ENCODE measurements at regions not wholly inside any gene's neighbourhood (a gene's known extent, or its start where the extent isn't known, plus 50 kb on each side); places are given as distances from the start of the nearest gene placed in this dataset.

DNA sequence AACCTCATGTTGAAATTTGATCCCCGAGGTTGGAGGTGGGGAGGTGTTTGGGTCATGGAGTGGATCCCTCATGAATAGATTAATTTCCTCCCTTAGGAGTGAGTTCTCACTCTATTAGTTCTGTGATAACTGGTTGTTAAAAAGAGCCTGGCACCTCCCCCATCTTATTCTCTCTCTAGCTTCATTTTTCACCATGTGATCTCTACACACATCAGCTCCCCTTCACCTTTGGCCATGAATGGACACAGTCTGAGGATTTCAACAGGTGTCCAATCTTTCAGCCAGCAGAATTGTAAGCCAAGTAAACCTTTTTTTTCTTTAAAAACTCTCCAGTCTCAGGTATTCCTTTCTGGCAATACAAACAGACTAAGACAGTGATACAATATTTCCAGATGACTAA lies 602.0 kb upstream of the FAM98A start:
- Histone ChIP-seq H3K9me2 (replicated peaks; ENCODE audit: low read length) (no peaks in the 10 kb centered on the region), H3K9ac (ENCODE audit: low read length) (no peak overlapping the region), H3K79me2 (ENCODE audit: low read length) (no peaks in the 10 kb centered on the region), H3K4me3 (ENCODE audit: low read length) (no peak overlapping the region), H3K27ac (ENCODE audit: low read length) (no peak overlapping the region), H4K20me1 (ENCODE audit: low read length) (no peaks in the 10 kb centered on the region), H2AFZ (ENCODE audit: low read length) (no peak overlapping the region), H3K4me1 (ENCODE audit: insufficient read depth, low read length) (no peaks in the 10 kb centered on the region), H3F3A (ENCODE audit: low read length, unreplicated experiment) (no peaks in the 10 kb centered on the region), H3K9me3 (ENCODE audit: low read length) (no peaks in the 10 kb centered on the region), H3K27me3 (ENCODE audit: low read length) (no peaks in the 10 kb centered on the region), H3K4me2 (ENCODE audit: low read length) (no peak overlapping the region), H3K36me3 (ENCODE audit: low read depth, low read length) (no peaks in the 10 kb centered on the region)
- ATAC-seq (no peak), DNase-seq (no peak)
- ChIA-PET CTCF (no interaction called here), POLR2A (ENCODE audit: unreplicated experiment) (no interaction called here)
- intact Hi-C loops (cut with micrococcal nuclease) = no loop called here
- TF ChIP-seq, protein P1, sequence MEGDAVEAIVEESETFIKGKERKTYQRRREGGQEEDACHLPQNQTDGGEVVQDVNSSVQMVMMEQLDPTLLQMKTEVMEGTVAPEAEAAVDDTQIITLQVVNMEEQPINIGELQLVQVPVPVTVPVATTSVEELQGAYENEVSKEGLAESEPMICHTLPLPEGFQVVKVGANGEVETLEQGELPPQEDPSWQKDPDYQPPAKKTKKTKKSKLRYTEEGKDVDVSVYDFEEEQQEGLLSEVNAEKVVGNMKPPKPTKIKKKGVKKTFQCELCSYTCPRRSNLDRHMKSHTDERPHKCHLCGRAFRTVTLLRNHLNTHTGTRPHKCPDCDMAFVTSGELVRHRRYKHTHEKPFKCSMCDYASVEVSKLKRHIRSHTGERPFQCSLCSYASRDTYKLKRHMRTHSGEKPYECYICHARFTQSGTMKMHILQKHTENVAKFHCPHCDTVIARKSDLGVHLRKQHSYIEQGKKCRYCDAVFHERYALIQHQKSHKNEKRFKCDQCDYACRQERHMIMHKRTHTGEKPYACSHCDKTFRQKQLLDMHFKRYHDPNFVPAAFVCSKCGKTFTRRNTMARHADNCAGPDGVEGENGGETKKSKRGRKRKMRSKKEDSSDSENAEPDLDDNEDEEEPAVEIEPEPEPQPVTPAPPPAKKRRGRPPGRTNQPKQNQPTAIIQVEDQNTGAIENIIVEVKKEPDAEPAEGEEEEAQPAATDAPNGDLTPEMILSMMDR (conservative IDR thresholded peaks at IDR 0.05; ENCODE audit: low read depth, low read length) = no peak
- TF ChIP-seq EZH2 (IDR thresholded peaks at IDR 0.05; ENCODE audit: low read length, unreplicated experiment) = no peak
- no TSS peak for BruUV-seq (replicated peaks)

DNA sequence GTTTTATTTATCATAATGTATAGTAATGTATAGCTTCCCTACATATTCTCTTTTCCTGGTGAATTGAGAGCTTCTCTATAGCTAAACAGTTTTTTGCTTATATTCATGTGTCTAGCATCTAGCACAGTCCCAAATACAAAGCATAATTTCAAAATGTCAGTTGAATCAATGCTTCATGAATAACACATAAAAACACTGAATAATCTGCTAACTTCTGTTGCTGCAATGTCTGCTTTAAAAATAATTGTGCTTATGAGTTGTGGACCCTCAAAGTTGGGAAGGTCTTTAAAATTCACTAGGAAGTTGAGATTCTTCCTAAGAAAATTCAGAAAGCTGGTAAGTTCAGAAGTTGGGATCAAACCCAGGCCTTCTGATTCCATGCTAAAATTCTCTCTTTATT lies 600.9 kb upstream of the FAM98A start:
- Histone ChIP-seq H3K4me2 (ENCODE audit: low read length) (no peak overlapping the region), H4K20me1 (ENCODE audit: low read length) (no peaks in the 10 kb centered on the region), H3K9me2 (replicated peaks; ENCODE audit: low read length) (no peaks in the 10 kb centered on the region), H3K9me3 (ENCODE audit: low read length) (no peaks in the 10 kb centered on the region), H3K9ac (ENCODE audit: low read length) (no peak overlapping the region), H3K4me3 (ENCODE audit: low read length) (no peak overlapping the region), H2AFZ (ENCODE audit: low read length) (no peak overlapping the region), H3K27ac (ENCODE audit: low read length) (no peak overlapping the region), H3F3A (ENCODE audit: low read length, unreplicated experiment) (no peaks in the 10 kb centered on the region), H3K79me2 (ENCODE audit: low read length) (no peaks in the 10 kb centered on the region), H3K36me3 (ENCODE audit: low read depth, low read length) (no peaks in the 10 kb centered on the region), H3K27me3 (ENCODE audit: low read length) (no peaks in the 10 kb centered on the region), H3K4me1 (ENCODE audit: insufficient read depth, low read length) (no peaks in the 10 kb centered on the region)
- ATAC-seq (no peak), DNase-seq (no peak)
- POLR2A ChIA-PET (ENCODE audit: unreplicated experiment) = no interaction called here
- no TSS peak for BruUV-seq (replicated peaks)
- CTCF ChIA-PET = no interaction called here
- TF ChIP-seq EZH2phosphoT487 (IDR thresholded peaks at IDR 0.05; ENCODE audit: borderline replicate concordance, low read length) (no peak), EZH2 (IDR thresholded peaks at IDR 0.05; ENCODE audit: low read length, unreplicated experiment) (no peak)
- TF ChIP-seq, protein P1 (conservative IDR thresholded peaks at IDR 0.05; ENCODE audit: low read depth, low read length) = no peak
- intact Hi-C loops (cut with micrococcal nuclease) = no loop called here

DNA sequence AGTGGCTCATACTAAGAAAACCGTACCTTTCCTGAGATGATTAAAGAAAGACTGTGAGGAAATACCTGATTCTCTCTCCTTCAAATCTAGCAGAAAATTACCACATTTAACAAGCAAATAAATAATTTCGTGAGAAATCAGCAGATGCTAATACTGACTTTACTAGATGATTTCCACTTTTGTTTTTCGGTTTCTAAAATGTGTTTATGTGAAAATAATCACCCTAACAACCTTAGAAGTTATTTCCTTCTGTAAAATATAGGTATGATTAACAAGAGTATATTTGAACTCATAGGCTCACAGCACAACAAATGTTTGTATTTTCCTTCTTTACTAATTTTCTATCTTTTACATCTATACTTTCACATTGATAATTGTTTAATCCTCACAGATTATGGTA lies 594.1 kb upstream of the FAM98A start:
- BruUV-seq (replicated peaks) = no TSS peak
- DNase-seq (no peak), ATAC-seq (no peak)
- intact Hi-C loops (cut with micrococcal nuclease) = no loop called here
- no peaks in the 10 kb centered on the region for H4K20me1 ChIP-seq (ENCODE audit: low read length)
- no peaks in the 10 kb centered on the region for H3K4me1 ChIP-seq (ENCODE audit: insufficient read depth, low read length)
- H3K36me3 ChIP-seq (ENCODE audit: low read depth, low read length) = no peaks in the 10 kb centered on the region
- H3K4me2 ChIP-seq (ENCODE audit: low read length) = no peak overlapping the region
- 0 out of 2 replicates have a peak, but pooled peaks cover 4% of the 10 kb centered on the region for H3K27me3 ChIP-seq (ENCODE audit: low read length)
- H3K27ac ChIP-seq (ENCODE audit: low read length) = no peak overlapping the region
- TF ChIP-seq EZH2phosphoT487 (IDR thresholded peaks at IDR 0.05; ENCODE audit: borderline replicate concordance, low read length) (no peak), EZH2 (IDR thresholded peaks at IDR 0.05; ENCODE audit: low read length, unreplicated experiment) (no peak)
- TF ChIP-seq, protein P1 (conservative IDR thresholded peaks at IDR 0.05; ENCODE audit: low read depth, low read length) = no peak
- no peaks in the 10 kb centered on the region for H3K79me2 ChIP-seq (ENCODE audit: low read length)
- ChIA-PET POLR2A (ENCODE audit: unreplicated experiment) (no interaction called here), CTCF (no interaction called here)
- H3K4me3 ChIP-seq (ENCODE audit: low read length) = no peak overlapping the region
- no peaks in the 10 kb centered on the region for H3F3A ChIP-seq (ENCODE audit: low read length, unreplicated experiment)
- no peaks in the 10 kb centered on the region for H3K9me2 ChIP-seq (replicated peaks; ENCODE audit: low read length)
- no peak overlapping the region for H2AFZ ChIP-seq (ENCODE audit: low read length)
- H3K9me3 ChIP-seq (ENCODE audit: low read length) = no peaks in the 10 kb centered on the region
- H3K9ac ChIP-seq (ENCODE audit: low read length) = no peak overlapping the region
